Subcutaneous abdominal adipose tissue (tissue), 5 donors: ENCODE measurements at regions not wholly inside any gene's neighbourhood (a gene's known extent, or its start where the extent isn't known, plus 50 kb on each side); places are given as distances from the start of the nearest gene placed in this dataset.
"Not testable (repeated sequence)": the region's sequence is repeated elsewhere in the genome, so short reads cannot be mapped to it uniquely, and the experiment has no call there.

ENCODE experiments used
- H3K27ac ChIP-seq: one replicate; pipeline ENCODE4 v1.7.0; 2013; ENCODE audit warnings: low read depth, mild to moderate bottlenecking, inconsistent platforms, low read length, moderate library complexity
- H3K27me3 ChIP-seq, 5 donors: one replicate each; pipeline ENCODE4 v1.7.0; 2013; ENCODE audit warnings: low read length in 5 of 5, inconsistent platforms in 1 of 5; ENCODE audit not compliant: control insufficient read depth in 5 of 5, insufficient read depth in 4 of 5
- H3K36me3 ChIP-seq, 5 donors: one replicate each; pipeline ENCODE4 v1.7.0; 2013; ENCODE audit warnings: low read length in 5 of 5; ENCODE audit not compliant: control insufficient read depth in 5 of 5, insufficient read depth in 5 of 5
- H3K4me1 ChIP-seq, 5 donors: one replicate each; pipeline ENCODE4 v1.7.0; 2013; ENCODE audit warnings: low read length in 5 of 5, mild to moderate bottlenecking in 3 of 5, moderate library complexity in 1 of 5; ENCODE audit not compliant: control insufficient read depth in 5 of 5, insufficient read depth in 5 of 5
- H3K4me3 ChIP-seq, 5 donors: one replicate each; pipeline ENCODE4 v1.7.0; 2013; ENCODE audit warnings: low read length in 5 of 5, low read depth in 1 of 5
- H3K9ac ChIP-seq, 5 donors: one replicate each; pipeline ENCODE4 v1.7.0; 2013; ENCODE audit warnings: low read length in 5 of 5, mild to moderate bottlenecking in 4 of 5, moderate library complexity in 3 of 5
- H3K9me3 ChIP-seq, 5 donors: one replicate each; pipeline ENCODE4 v1.7.0; 2013; ENCODE audit warnings: low read length in 5 of 5; ENCODE audit not compliant: control insufficient read depth in 5 of 5
- donor health status: healthy.
- donor health status: healthy.
- donor health status: healthy.
- donor health status: healthy.
- donor health status: healthy.

- peaks cover 0 to 11% (median 0%) of the 10 kb centered on the region in 5 donors for H3K4me1 ChIP-seq
- no peaks in the 10 kb centered on the region for H3K27me3 ChIP-seq
- H3K4me3 ChIP-seq, result no peak overlapping the region
- no peaks in the 10 kb centered on the region for H3K9me3 ChIP-seq
- H3K9ac ChIP-seq, result no peak overlapping the region
- no peak overlapping the region for H3K27ac ChIP-seq
- H3K36me3 ChIP-seq, result no peaks in the 10 kb centered on the region
Measured at GRCh38 chr6:51302431-51302830, 483.8 kb downstream of the TFAP2B start.

GRCh38 chr6:51303338-51303737 is 484.7 kb downstream of the TFAP2B start:
- Histone ChIP-seq H3K36me3 (no peaks in the 10 kb centered on the region), H3K9me3 (no peaks in the 10 kb centered on the region), H3K4me3 (no peak overlapping the region), H3K27me3 (no peaks in the 10 kb centered on the region), H3K27ac (no peak overlapping the region), H3K9ac (no peak overlapping the region), H3K4me1 (peaks cover 0 to 11% (median 0%) of the 10 kb centered on the region in 5 donors)

- H3K9me3 ChIP-seq, result no peaks in the 10 kb centered on the region
- no peaks in the 10 kb centered on the region for H3K4me1 ChIP-seq
- no peak overlapping the region for H3K4me3 ChIP-seq
- H3K27me3 ChIP-seq, result no peaks in the 10 kb centered on the region
- no peak overlapping the region for H3K9ac ChIP-seq
- H3K36me3 ChIP-seq, result no peaks in the 10 kb centered on the region
- no peak overlapping the region for H3K27ac ChIP-seq
Measured at GRCh38 chr6:51314965-51315364, 496.3 kb downstream of the TFAP2B start.

- no peak overlapping the region for H3K27ac ChIP-seq
- no peaks in the 10 kb centered on the region for H3K36me3 ChIP-seq
- H3K4me1 ChIP-seq, result no peaks in the 10 kb centered on the region
- no peak overlapping the region for H3K4me3 ChIP-seq
- no peak overlapping the region for H3K9ac ChIP-seq
- H3K9me3 ChIP-seq, result no peaks in the 10 kb centered on the region
- no peaks in the 10 kb centered on the region for H3K27me3 ChIP-seq
Measured at GRCh38 chr6:51318674-51319073, 500.0 kb downstream of the TFAP2B start.

GRCh38 chr6:51321477-51321876 is 502.8 kb downstream of the TFAP2B start:
- not testable (repeated sequence) for H3K9me3 ChIP-seq, H3K27ac ChIP-seq, H3K4me3 ChIP-seq, H3K36me3 ChIP-seq, H3K4me1 ChIP-seq, H3K9ac ChIP-seq, H3K27me3 ChIP-seq

GRCh38 chr6:51322505-51322904 is 503.8 kb downstream of the TFAP2B start:
- Histone ChIP-seq H3K4me3 (no peak overlapping the region), H3K9ac (no peak overlapping the region), H3K9me3 (no peaks in the 10 kb centered on the region), H3K36me3 (no peaks in the 10 kb centered on the region), H3K4me1 (no peaks in the 10 kb centered on the region), H3K27me3 (no peaks in the 10 kb centered on the region), H3K27ac (no peak overlapping the region)

GRCh38 chr6:51323056-51323455 is 504.4 kb downstream of the TFAP2B start:
- no peak overlapping the region for H3K9ac ChIP-seq
- no peak overlapping the region for H3K27ac ChIP-seq
- no peaks in the 10 kb centered on the region for H3K36me3 ChIP-seq
- H3K4me3 ChIP-seq, result no peak overlapping the region
- H3K27me3 ChIP-seq, result no peaks in the 10 kb centered on the region
- no peaks in the 10 kb centered on the region for H3K4me1 ChIP-seq
- no peaks in the 10 kb centered on the region for H3K9me3 ChIP-seq

GRCh38 chr6:51330971-51331370 is 512.3 kb downstream of the TFAP2B start:
- Histone ChIP-seq H3K4me1 (no peaks in the 10 kb centered on the region), H3K36me3 (no peaks in the 10 kb centered on the region), H3K9ac (no peak overlapping the region), H3K27ac (no peak overlapping the region), H3K4me3 (no peak overlapping the region), H3K9me3 (no peaks in the 10 kb centered on the region), H3K27me3 (no peaks in the 10 kb centered on the region)

GRCh38 chr6:51335543-51335942 is 516.9 kb downstream of the TFAP2B start:
- Histone ChIP-seq H3K36me3 (no peaks in the 10 kb centered on the region), H3K4me3 (no peak overlapping the region), H3K4me1 (peaks cover 0 to 6% (median 0%) of the 10 kb centered on the region in 5 donors), H3K9me3 (no peaks in the 10 kb centered on the region), H3K27me3 (no peaks in the 10 kb centered on the region), H3K9ac (no peak overlapping the region), H3K27ac (no peak overlapping the region)

GRCh38 chr6:51336185-51336584 is 517.5 kb downstream of the TFAP2B start:
- no peaks in the 10 kb centered on the region for H3K36me3 ChIP-seq
- peaks cover 0 to 6% (median 0%) of the 10 kb centered on the region in 5 donors for H3K4me1 ChIP-seq
- no peak overlapping the region for H3K9ac ChIP-seq
- H3K4me3 ChIP-seq, result no peak overlapping the region
- H3K27me3 ChIP-seq, result no peaks in the 10 kb centered on the region
- no peak overlapping the region for H3K27ac ChIP-seq
- H3K9me3 ChIP-seq, result no peaks in the 10 kb centered on the region

- peaks cover 0 to 6% (median 0%) of the 10 kb centered on the region in 5 donors for H3K4me1 ChIP-seq
- H3K9ac ChIP-seq, result no peak overlapping the region
- no peak overlapping the region for H3K27ac ChIP-seq
- no peaks in the 10 kb centered on the region for H3K36me3 ChIP-seq
- H3K27me3 ChIP-seq, result no peaks in the 10 kb centered on the region
- no peak overlapping the region for H3K4me3 ChIP-seq
- H3K9me3 ChIP-seq, result no peaks in the 10 kb centered on the region
Measured at GRCh38 chr6:51337277-51337676, 518.6 kb downstream of the TFAP2B start.
